ENCODE measurements at regions not wholly inside any gene's neighbourhood (a gene's known extent, or its start where the extent isn't known, plus 50 kb on each side); places are given as distances from the start of the nearest gene placed in this dataset.

DNA sequence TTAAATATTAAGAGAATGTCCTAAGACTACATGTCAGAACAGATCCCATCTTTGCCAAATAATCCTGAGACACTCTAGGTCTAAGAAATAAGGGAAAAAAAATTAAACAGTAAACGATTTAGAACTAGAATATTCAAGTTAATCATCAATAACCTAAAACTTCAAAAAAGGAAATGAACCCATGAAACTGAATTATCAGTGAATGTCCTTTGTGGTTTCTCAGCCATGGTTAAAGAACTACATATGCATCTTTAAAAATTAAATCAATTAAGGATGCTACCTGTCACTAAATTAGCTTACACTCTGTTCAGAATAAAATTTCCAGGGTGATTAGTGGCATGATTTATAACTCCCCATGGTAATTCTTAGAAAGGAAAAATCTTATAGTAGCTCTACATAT, 850.0 kb upstream of the C9orf72 start (continued):
- TF ChIP-seq, protein P1, sequence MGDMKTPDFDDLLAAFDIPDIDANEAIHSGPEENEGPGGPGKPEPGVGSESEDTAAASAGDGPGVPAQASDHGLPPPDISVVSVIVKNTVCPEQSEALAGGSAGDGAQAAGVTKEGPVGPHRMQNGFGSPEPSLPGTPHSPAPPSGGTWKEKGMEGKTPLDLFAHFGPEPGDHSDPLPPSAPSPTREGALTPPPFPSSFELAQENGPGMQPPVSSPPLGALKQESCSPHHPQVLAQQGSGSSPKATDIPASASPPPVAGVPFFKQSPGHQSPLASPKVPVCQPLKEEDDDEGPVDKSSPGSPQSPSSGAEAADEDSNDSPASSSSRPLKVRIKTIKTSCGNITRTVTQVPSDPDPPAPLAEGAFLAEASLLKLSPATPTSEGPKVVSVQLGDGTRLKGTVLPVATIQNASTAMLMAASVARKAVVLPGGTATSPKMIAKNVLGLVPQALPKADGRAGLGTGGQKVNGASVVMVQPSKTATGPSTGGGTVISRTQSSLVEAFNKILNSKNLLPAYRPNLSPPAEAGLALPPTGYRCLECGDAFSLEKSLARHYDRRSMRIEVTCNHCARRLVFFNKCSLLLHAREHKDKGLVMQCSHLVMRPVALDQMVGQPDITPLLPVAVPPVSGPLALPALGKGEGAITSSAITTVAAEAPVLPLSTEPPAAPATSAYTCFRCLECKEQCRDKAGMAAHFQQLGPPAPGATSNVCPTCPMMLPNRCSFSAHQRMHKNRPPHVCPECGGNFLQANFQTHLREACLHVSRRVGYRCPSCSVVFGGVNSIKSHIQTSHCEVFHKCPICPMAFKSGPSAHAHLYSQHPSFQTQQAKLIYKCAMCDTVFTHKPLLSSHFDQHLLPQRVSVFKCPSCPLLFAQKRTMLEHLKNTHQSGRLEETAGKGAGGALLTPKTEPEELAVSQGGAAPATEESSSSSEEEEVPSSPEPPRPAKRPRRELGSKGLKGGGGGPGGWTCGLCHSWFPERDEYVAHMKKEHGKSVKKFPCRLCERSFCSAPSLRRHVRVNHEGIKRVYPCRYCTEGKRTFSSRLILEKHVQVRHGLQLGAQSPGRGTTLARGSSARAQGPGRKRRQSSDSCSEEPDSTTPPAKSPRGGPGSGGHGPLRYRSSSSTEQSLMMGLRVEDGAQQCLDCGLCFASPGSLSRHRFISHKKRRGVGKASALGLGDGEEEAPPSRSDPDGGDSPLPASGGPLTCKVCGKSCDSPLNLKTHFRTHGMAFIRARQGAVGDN (IDR thresholded peaks at IDR 0.05), result no peak
- TF ChIP-seq POLR2AphosphoS5 (IDR thresholded peaks at IDR 0.05; ENCODE audit: low read length), result no peak
- no peak for TF ChIP-seq RBBP5 (conservative IDR thresholded peaks at IDR 0.05)

DNA sequence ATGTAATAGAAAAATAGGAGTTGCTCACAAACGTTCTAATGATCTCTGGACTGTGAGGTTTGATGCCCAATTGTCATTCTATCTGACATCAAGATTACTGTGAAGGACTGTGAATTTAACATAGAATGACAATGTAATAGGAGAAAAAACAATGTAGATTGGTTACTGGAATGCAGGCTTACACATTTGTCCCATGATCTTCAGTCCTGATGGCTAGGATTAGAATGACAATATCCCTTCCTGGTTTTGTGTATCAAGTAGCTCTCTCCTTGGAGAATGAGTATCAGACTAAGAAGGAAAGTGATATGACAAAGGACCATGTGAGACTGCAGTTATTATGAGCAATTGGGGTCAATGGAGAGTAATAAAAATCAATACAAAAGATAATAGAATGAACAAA, 862.2 kb upstream of the C9orf72 start:
- in situ Hi-C loops (cut with MboI) (no loop called here), intact Hi-C loops (cut with micrococcal nuclease; ENCODE audit: unreplicated experiment) (no loop called here)
- WGBS (ENCODE audit: insufficient coverage, insufficient replicate concordance, low lambda C conversion rate, missing lambda C conversion rate), result 0% methylated on average over 1 of the region's 1 CpG
- ChIA-PET CTCF (no interaction called here), RAD21 (ENCODE audit: unreplicated experiment) (no interaction called here), POLR2A (no interaction called here), SMC1A (ENCODE audit: uncharacterized antibody, unreplicated experiment) (no interaction called here)
- FAIRE-seq (no peak), ATAC-seq (no peak), DNase-seq (ENCODE audit: low read depth, low spot score) (no peak)
- H3K27ac ChIP-seq (ENCODE audit: control insufficient read depth, insufficient read depth), result no peak overlapping the region
- no peaks in the 10 kb centered on the region for H3K4me1 ChIP-seq (ENCODE audit: control insufficient read depth, insufficient read depth, low read length)
- BruUV-seq (replicated peaks), result no TSS peak
- H3K9me3 ChIP-seq (replicated peaks; ENCODE audit: control insufficient read depth, insufficient read depth, low read length), result no peaks in the 10 kb centered on the region
- no peaks in the 10 kb centered on the region for H3K27me3 ChIP-seq (replicated peaks in 1 of 2; ENCODE audit: control insufficient read depth in 2 of 2, insufficient read depth in 2 of 2, low read length in 1 of 2)
- no peak overlapping the region for H3K4me2 ChIP-seq (ENCODE audit: control insufficient read depth, insufficient read depth)
- H3K9ac ChIP-seq (ENCODE audit: control insufficient read depth, insufficient read depth, low read length), result no peak overlapping the region
- no peaks in the 10 kb centered on the region for H3K79me2 ChIP-seq (ENCODE audit: control insufficient read depth, insufficient read depth, low read length)
- H3K36me3 ChIP-seq (ENCODE audit: control insufficient read depth in 2 of 2, insufficient read depth in 2 of 2, low read length in 1 of 2), result no peaks in the 10 kb centered on the region
- H2AFZ ChIP-seq (ENCODE audit: control insufficient read depth, low read depth, low read length), result no peak overlapping the region
- no peak overlapping the region for H3K4me3 ChIP-seq
- H4K20me1 ChIP-seq (ENCODE audit: control insufficient read depth, insufficient read depth), result no peaks in the 10 kb centered on the region
- TF ChIP-seq MTA2 (IDR thresholded peaks at IDR 0.05; ENCODE audit: low read depth) (no peak), ZNF217 (IDR thresholded peaks at IDR 0.05) (no peak), NFYB (IDR thresholded peaks at IDR 0.05; ENCODE audit: insufficient read depth, low read depth, low read length) (no peak), FOS (IDR thresholded peaks at IDR 0.05; ENCODE audit: borderline replicate concordance, extremely low read depth, insufficient read length) (no peak), RELB (IDR thresholded peaks at IDR 0.05; ENCODE audit: low read depth) (no peak), KDM1A (IDR thresholded peaks at IDR 0.05; ENCODE audit: borderline replicate concordance) (no peak), ZNF592 (IDR thresholded peaks at IDR 0.05) (no peak), ASH2L (IDR thresholded peaks at IDR 0.05; ENCODE audit: borderline replicate concordance, low read depth) (no peak), YBX1 (IDR thresholded peaks at IDR 0.05) (no peak), CBFB (IDR thresholded peaks at IDR 0.05; ENCODE audit: low read depth) (no peak), SMAD5 (IDR thresholded peaks at IDR 0.05; ENCODE audit: low read depth) (no peak), NR2C2 (IDR thresholded peaks at IDR 0.05; ENCODE audit: borderline replicate concordance, control insufficient read depth, insufficient read length, low read depth) (no peak), MYC (IDR thresholded peaks at IDR 0.05; ENCODE audit: insufficient read depth, insufficient read length, insufficient replicate concordance, low read length, severe bottlenecking) (no peak)
